OCI-LY1 (cell line): ENCODE measurements at regions not wholly inside any gene's neighbourhood (a gene's known extent, or its start where the extent isn't known, plus 50 kb on each side); places are given as distances from the start of the nearest gene placed in this dataset.

Experiments used
- CTCF ChIP-seq: fragments of 200-600 bp; sonication (generic), shearing (Covaris generic); IDR thresholded peaks from 2 replicates; pipeline ENCODE4 v1.5.1; 2017; ENCODE audit warnings: mild to moderate bottlenecking, antibody characterized with exemption, low read length, moderate library complexity, mixed read lengths
- EZH2 ChIP-seq: fragments of 200-600 bp; sonication (generic), shearing (Covaris generic); IDR thresholded peaks from 2 replicates; pipeline ENCODE4 v1.8.0; 2017; ENCODE audit warnings: borderline replicate concordance, mixed run types, mild to moderate bottlenecking, antibody characterized with exemption, low read length, moderate library complexity, mixed read lengths

DNA sequence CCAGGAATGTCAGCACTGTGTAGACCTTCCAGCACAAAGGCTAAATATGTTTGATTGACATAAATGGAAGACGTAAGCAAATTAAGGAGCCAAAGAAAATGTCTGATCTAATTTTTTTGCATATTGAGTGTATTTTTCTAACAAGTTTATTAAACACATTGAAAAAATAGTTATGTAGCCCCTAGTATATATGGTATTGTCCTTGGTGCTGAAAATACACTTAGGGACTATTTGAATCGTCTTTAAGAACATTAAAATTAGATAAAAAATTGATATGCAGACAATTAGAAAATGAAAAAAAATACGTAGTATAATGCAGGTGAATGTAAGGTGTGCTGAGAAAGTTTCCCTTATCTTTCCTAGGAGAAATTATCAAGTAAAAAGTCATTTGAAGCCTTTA lies 337.0 kb downstream of the OMA1 start:
- no peak for TF ChIP-seq CTCF
- no peak for TF ChIP-seq EZH2
